ENCODE measurements at regions not wholly inside any gene's neighbourhood (a gene's known extent, or its start where the extent isn't known, plus 50 kb on each side); places are given as distances from the start of the nearest gene placed in this dataset.

GRCh38 chr7:113487925-113488731, 369.8 kb upstream of the SMIM30 start:
- TF ChIP-seq CTCF (IDR thresholded peaks at IDR 0.05): no peak
- H3K36me3 Mint-ChIP-seq (ENCODE audit: low read depth): no peaks in the 10 kb centered on the region
- no peaks in the 10 kb centered on the region for H3K4me1 Mint-ChIP-seq
- H3K27ac Mint-ChIP-seq: no peak overlapping the region
- no peak for DNase-seq
- H3K4me3 Mint-ChIP-seq: no peak overlapping the region
- H3K27me3 Mint-ChIP-seq (ENCODE audit: low read depth, poor library complexity): no peaks in the 10 kb centered on the region
- peaks cover 12% of the 10 kb centered on the region for H3K9me3 Mint-ChIP-seq

DNA sequence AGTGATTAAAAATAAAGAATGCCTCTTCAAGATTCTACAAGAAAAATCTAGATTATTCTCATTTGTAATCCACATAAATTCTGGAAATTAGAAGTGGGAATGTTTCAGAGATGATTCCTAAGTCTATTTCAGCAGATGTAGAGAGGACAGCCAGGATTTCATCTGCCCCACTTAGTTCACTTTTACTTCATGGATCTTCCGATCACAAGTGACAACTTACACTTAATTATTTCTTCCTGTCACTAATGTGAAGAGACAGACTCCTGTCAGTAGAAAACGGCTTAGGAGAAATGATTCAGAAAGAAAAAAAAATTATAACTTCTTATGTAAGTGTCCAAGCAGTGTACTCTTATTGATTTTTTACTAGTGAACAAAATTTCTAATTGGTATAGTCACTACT, 368.2 kb upstream of the SMIM30 start:
- no peak overlapping the region for H3K4me3 Mint-ChIP-seq
- TF ChIP-seq CTCF (IDR thresholded peaks at IDR 0.05): no peak
- H3K4me1 Mint-ChIP-seq: no peaks in the 10 kb centered on the region
- H3K9me3 Mint-ChIP-seq: peaks cover 12% of the 10 kb centered on the region
- no peak for DNase-seq
- H3K36me3 Mint-ChIP-seq (ENCODE audit: low read depth): no peaks in the 10 kb centered on the region
- H3K27ac Mint-ChIP-seq: no peak overlapping the region
- no peaks in the 10 kb centered on the region for H3K27me3 Mint-ChIP-seq (ENCODE audit: low read depth, poor library complexity)

GRCh38 chr7:113483657-113484056, 365.3 kb upstream of the SMIM30 start:
- DNase-seq: no peak
- no peak for TF ChIP-seq CTCF (IDR thresholded peaks at IDR 0.05)
- H3K27me3 Mint-ChIP-seq (ENCODE audit: low read depth, poor library complexity): no peaks in the 10 kb centered on the region
- H3K36me3 Mint-ChIP-seq (ENCODE audit: low read depth): no peaks in the 10 kb centered on the region
- H3K9me3 Mint-ChIP-seq: peaks cover 12% of the 10 kb centered on the region
- H3K4me1 Mint-ChIP-seq: no peaks in the 10 kb centered on the region
- H3K27ac Mint-ChIP-seq: no peak overlapping the region
- H3K4me3 Mint-ChIP-seq: no peak overlapping the region

DNA sequence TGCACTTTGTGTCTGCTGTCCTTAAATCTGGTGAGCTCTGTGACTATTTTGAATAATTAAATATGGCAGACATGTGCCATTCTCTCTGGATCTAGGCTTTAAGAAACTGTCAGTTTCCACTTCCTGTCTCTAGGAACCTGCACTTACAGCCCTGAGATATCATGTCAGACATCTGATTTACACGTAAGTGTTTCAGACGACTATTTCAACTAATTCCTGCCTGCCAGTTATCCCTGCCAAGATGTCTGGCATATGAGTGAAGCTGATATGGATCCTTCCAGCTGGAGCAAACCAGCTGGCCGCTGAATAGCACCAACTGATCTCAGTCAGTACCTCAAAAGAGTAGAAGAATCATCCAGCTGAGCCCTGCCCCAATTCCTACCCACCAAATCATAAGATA, 362.2 kb upstream of the SMIM30 start:
- no peak overlapping the region for H3K27ac Mint-ChIP-seq
- H3K4me3 Mint-ChIP-seq: no peak overlapping the region
- H3K9me3 Mint-ChIP-seq: peaks cover 10% of the 10 kb centered on the region
- H3K4me1 Mint-ChIP-seq: no peaks in the 10 kb centered on the region
- H3K27me3 Mint-ChIP-seq (ENCODE audit: low read depth, poor library complexity): no peaks in the 10 kb centered on the region
- DNase-seq: no peak
- H3K36me3 Mint-ChIP-seq (ENCODE audit: low read depth): no peaks in the 10 kb centered on the region
- TF ChIP-seq CTCF (IDR thresholded peaks at IDR 0.05): no peak

DNA sequence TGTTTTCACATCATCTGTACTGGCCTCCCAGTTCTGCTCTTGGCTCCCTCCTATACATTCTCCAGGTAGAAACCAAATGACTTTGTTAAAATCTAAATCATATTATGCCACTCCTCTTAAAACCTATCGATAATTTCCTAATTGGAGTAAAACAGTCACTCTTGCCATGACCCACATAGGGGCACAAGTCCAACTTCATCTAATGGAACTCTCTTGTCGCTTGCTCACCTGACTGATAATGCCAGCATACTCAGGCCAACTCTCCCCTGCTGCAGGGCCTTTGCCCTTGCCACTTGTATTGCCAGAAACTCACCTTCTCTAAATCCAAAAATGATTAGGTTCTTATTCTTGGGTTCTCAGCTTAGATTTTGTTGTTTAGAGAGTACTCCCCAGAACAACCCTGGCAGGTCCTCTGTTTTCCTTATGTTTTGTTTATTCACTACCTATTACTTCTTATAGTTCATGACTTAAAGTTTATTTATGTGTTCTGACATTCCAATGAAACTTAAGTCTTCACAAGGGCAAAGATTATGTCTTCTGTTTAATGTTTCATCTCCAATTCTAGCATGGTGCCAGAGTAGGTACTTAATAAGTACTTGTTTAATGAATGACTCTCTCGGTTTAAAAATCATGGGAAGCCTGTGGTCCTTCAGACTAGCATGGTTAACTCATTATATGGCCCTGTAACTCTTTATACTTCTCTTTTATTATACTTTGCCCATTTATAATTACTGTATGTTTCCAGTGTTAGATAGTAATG, 345.9 kb upstream of the SMIM30 start:
- TF ChIP-seq CTCF (IDR thresholded peaks at IDR 0.05): no peak
- no peaks in the 10 kb centered on the region for H3K27me3 Mint-ChIP-seq (ENCODE audit: low read depth, poor library complexity)
- H3K27ac Mint-ChIP-seq: no peak overlapping the region
- H3K9me3 Mint-ChIP-seq: no peaks in the 10 kb centered on the region
- H3K4me1 Mint-ChIP-seq: no peaks in the 10 kb centered on the region
- no peaks in the 10 kb centered on the region for H3K36me3 Mint-ChIP-seq (ENCODE audit: low read depth)
- H3K4me3 Mint-ChIP-seq: no peak overlapping the region
- DNase-seq: no peak

Data from nephron progenitor cell (in vitro differentiated cells).